GM23338 (cell line): ENCODE measurements at regions not wholly inside any gene's neighbourhood (a gene's known extent, or its start where the extent isn't known, plus 50 kb on each side); places are given as distances from the start of the nearest gene placed in this dataset.

ENCODE experiments used
- ATAC-seq: fragments of 200-7000 bp; cut with Tn5 transposase; 3 replicates; pipeline ENCODE4 v1.9.1; 2020
- DNase-seq: peaks from one replicate; pipeline ENCODE4 v3.0.0-alpha.2; 2015; ENCODE audit warnings: low spot score
- H2AFZ ChIP-seq: fragments of 200-600 bp; sonication (generic); 2 replicates; pipeline ENCODE4 v1.8.0; 2016; ENCODE audit warnings: antibody characterized with exemption, mild to moderate bottlenecking, moderate library complexity
- H3F3A ChIP-seq: fragments of 200-600 bp; sonication (generic); replicated peaks from 2 replicates; pipeline ENCODE4 v1.8.0; 2017; ENCODE audit warnings: antibody characterized with exemption, mixed run types, low read depth
- H3K27ac ChIP-seq: fragments of 200-600 bp; sonication (generic); 2 replicates; pipeline ENCODE4 v1.6.1; 2016; ENCODE audit warnings: low read depth
- H3K27me3 ChIP-seq: fragments of 200-600 bp; sonication (generic); 2 replicates; pipeline ENCODE4 v1.8.0; 2016; ENCODE audit warnings: mild to moderate bottlenecking, mixed run types, moderate library complexity; ENCODE audit not compliant: insufficient read depth
- H3K36me3 ChIP-seq: fragments of 200-600 bp; sonication (generic); 2 replicates; pipeline ENCODE4 v1.8.0; 2016; ENCODE audit warnings: mild to moderate bottlenecking; ENCODE audit not compliant: insufficient read depth
- H3K4me1 ChIP-seq: fragments of 200-600 bp; sonication (generic); 2 replicates; pipeline ENCODE4 v1.8.0; 2016; ENCODE audit warnings: mild to moderate bottlenecking, moderate library complexity; ENCODE audit not compliant: insufficient read depth
- H3K4me2 ChIP-seq: fragments of 200-600 bp; sonication (generic); 2 replicates; pipeline ENCODE4 v1.7.1; 2017; ENCODE audit warnings: mixed run types
- H3K4me3 ChIP-seq: fragments of 200-600 bp; sonication (generic); 2 replicates; pipeline ENCODE4 v1.6.1; 2016; ENCODE audit warnings: mixed run types
- H3K79me2 ChIP-seq: fragments of 200-600 bp; sonication (generic); replicated peaks from 2 replicates; pipeline ENCODE4 v1.8.0; 2017; ENCODE audit warnings: mild to moderate bottlenecking; ENCODE audit not compliant: insufficient read depth
- H3K9me2 ChIP-seq: fragments of 200-600 bp; sonication (generic); 2 replicates; pipeline ENCODE4 v1.8.0; 2017; ENCODE audit not compliant: insufficient read depth
- H4K20me1 ChIP-seq: fragments of 200-600 bp; sonication (generic); replicated peaks from 2 replicates; pipeline ENCODE4 v1.8.0; 2017; ENCODE audit warnings: mild to moderate bottlenecking; ENCODE audit not compliant: insufficient read depth
- H3K27ac Mint-ChIP-seq: 2 replicates; pipeline ENCODE4 v1.8.0; 2020; ENCODE audit warnings: inconsistent platforms, mild to moderate bottlenecking, moderate library complexity, mixed read lengths
- H3K27me3 Mint-ChIP-seq: 3 replicates; pipeline ENCODE4 v1.8.0; 2022; ENCODE audit warnings: low read depth, mild to moderate bottlenecking, moderate library complexity, mixed read lengths, inconsistent platforms; ENCODE audit not compliant: insufficient read depth, poor library complexity
- H3K36me3 Mint-ChIP-seq: 3 replicates; pipeline ENCODE4 v1.8.0; 2021; ENCODE audit warnings: low read depth, mild to moderate bottlenecking, inconsistent platforms, moderate library complexity, mixed read lengths
- H3K4me1 Mint-ChIP-seq: 3 replicates; pipeline ENCODE4 v1.8.0; 2020; ENCODE audit warnings: mild to moderate bottlenecking, inconsistent platforms, mixed read lengths
- H3K4me3 Mint-ChIP-seq: 3 replicates; pipeline ENCODE4 v1.8.0; 2021; ENCODE audit warnings: moderate library complexity, mild to moderate bottlenecking, inconsistent platforms, mixed read lengths
- H3K9me3 Mint-ChIP-seq: 3 replicates; pipeline ENCODE4 v1.8.0; 2020; ENCODE audit warnings: moderate library complexity, mild to moderate bottlenecking, inconsistent platforms, mixed read lengths
- EZH2phosphoT487 ChIP-seq: fragments of 200-600 bp; sonication (generic); IDR thresholded peaks from one replicate; pipeline ENCODE4 v1.8.1; 2018; ENCODE audit warnings: antibody characterized with exemption; ENCODE audit not compliant: unreplicated experiment
- POLR2AphosphoS5 ChIP-seq: IDR thresholded peaks from 2 replicates; pipeline ENCODE4 v1.6.1; 2016; ENCODE audit warnings: antibody characterized with exemption, low read depth
- ZNF331 ChIP-seq: fragments of 250-450 bp; sonication (Bioruptor Pico); IDR thresholded peaks from 2 replicates; pipeline ENCODE4 v1.5.0; 2020; ENCODE audit warnings: low read depth, mild to moderate bottlenecking, moderate library complexity
- TF ChIP-seq, protein P1 (sequence below), 2 experiments: fragments of 200-600 bp in 1 of 2; sonication (generic) in 1 of 2; conservative IDR thresholded peaks; 2 replicates each; pipeline versions ENCODE4 v1.5.1 to v1.6.1; 2016 to 2017; ENCODE audit warnings: antibody characterized with exemption in 2 of 2, low read depth in 2 of 2, mild to moderate bottlenecking in 2 of 2, moderate library complexity in 1 of 2

DNA sequence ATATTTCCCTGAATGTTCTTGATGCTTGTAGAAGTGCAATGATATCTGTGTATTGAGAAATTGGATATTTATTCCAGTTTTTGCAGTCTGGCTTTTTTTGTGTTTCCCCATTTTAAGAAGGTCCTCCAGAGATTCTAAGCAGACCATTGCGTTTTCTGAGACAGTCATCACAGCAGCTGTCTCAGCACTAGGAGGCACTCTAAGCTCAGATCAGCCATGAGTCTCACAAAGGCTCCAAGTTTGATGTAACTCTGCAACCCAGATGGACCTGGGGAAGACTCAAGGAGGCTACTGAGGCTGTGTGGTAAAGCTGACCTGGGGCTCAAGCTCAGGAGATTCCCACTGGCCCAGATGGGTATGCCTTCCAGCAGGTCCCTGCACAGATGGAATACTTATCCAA is 89.3 kb upstream of the CYLC1 start:
- Histone ChIP-seq H3F3A (no peaks in the 10 kb centered on the region), H3K27me3 (no peaks in the 10 kb centered on the region), H3K36me3 (no peaks in the 10 kb centered on the region), H3K79me2 (no peaks in the 10 kb centered on the region), H3K27ac (no peak overlapping the region), H3K4me1 (no peaks in the 10 kb centered on the region), H3K9me2 (no peaks in the 10 kb centered on the region), H3K4me3 (no peak overlapping the region), H4K20me1 (no peaks in the 10 kb centered on the region), H2AFZ (no peak overlapping the region), H3K4me2 (no peak overlapping the region)
- Mint-ChIP-seq H3K27me3 (peaks cover 1% of the 10 kb centered on the region), H3K36me3 (no peaks in the 10 kb centered on the region), H3K4me1 (no peaks in the 10 kb centered on the region), H3K27ac (no peak overlapping the region), H3K4me3 (no peak overlapping the region), H3K9me3 (no peaks in the 10 kb centered on the region)
- DNase-seq: peak; percentile 11
- TF ChIP-seq ZNF331 (no peak), EZH2phosphoT487 (no peak), POLR2AphosphoS5 (no peak)
- TF ChIP-seq, protein P1, sequence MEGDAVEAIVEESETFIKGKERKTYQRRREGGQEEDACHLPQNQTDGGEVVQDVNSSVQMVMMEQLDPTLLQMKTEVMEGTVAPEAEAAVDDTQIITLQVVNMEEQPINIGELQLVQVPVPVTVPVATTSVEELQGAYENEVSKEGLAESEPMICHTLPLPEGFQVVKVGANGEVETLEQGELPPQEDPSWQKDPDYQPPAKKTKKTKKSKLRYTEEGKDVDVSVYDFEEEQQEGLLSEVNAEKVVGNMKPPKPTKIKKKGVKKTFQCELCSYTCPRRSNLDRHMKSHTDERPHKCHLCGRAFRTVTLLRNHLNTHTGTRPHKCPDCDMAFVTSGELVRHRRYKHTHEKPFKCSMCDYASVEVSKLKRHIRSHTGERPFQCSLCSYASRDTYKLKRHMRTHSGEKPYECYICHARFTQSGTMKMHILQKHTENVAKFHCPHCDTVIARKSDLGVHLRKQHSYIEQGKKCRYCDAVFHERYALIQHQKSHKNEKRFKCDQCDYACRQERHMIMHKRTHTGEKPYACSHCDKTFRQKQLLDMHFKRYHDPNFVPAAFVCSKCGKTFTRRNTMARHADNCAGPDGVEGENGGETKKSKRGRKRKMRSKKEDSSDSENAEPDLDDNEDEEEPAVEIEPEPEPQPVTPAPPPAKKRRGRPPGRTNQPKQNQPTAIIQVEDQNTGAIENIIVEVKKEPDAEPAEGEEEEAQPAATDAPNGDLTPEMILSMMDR (conservative IDR thresholded peaks at IDR 0.05; ENCODE audit: low read depth in 2 of 2): peak; percentile 25 to 57
- peak; percentile 75 for ATAC-seq
